NT2/D1 (cell line): ENCODE measurements at regions not wholly inside any gene's neighbourhood (a gene's known extent, or its start where the extent isn't known, plus 50 kb on each side); places are given as distances from the start of the nearest gene placed in this dataset.

ENCODE experiments used
- YY1 ChIP-seq: IDR thresholded peaks from 2 replicates; pipeline ENCODE4 v1.6.1; 2011; ENCODE audit not compliant: insufficient read length, insufficient read depth
- ZNF274 ChIP-seq: IDR thresholded peaks from 2 replicates; pipeline ENCODE4 v1.6.1; 2011; ENCODE audit warnings: mild to moderate bottlenecking, low read depth, low read length

GRCh38 chr2:142718576-142719155 lies 158.8 kb upstream of the KYNU start:
- TF ChIP-seq ZNF274 (no peak), YY1 (no peak)
